HepG2 (cell line): ENCODE measurements at regions not wholly inside any gene's neighbourhood (a gene's known extent, or its start where the extent isn't known, plus 50 kb on each side); places are given as distances from the start of the nearest gene placed in this dataset.

Experiments
- CHD4 ChIP-seq: fragments of 200-600 bp; sonication (generic); IDR thresholded peaks from 2 replicates; pipeline ENCODE4 v1.7.0; 2017; ENCODE audit warnings: mild to moderate bottlenecking, low read length, borderline replicate concordance
- FOSL1 ChIP-seq: sonication (generic); formaldehyde crosslinking; IDR thresholded peaks from 2 replicates; pipeline ENCODE4 v1.9.0; 2021; ENCODE audit warnings: missing genetic modification reagents, borderline replicate concordance
- RNF2 ChIP-seq: fragments of 450-650 bp; conservative IDR thresholded peaks from 2 replicates; pipeline ENCODE4 v1.6.1; 2016; ENCODE audit warnings: low read depth
- ZBTB3 ChIP-seq: sonication (generic); formaldehyde crosslinking; IDR thresholded peaks from 2 replicates; pipeline ENCODE4 v1.4.0; 2020; ENCODE audit warnings: low read depth, mild to moderate bottlenecking, moderate library complexity, missing genetic modification reagents, borderline replicate concordance
- ZNF34 ChIP-seq: sonication (generic); formaldehyde crosslinking; IDR thresholded peaks from 2 replicates; pipeline ENCODE4 v1.4.0; 2020; ENCODE audit warnings: mild to moderate bottlenecking, missing genetic modification reagents, borderline replicate concordance
- ZNF441 ChIP-seq: sonication (generic); formaldehyde crosslinking; IDR thresholded peaks from 2 replicates; pipeline ENCODE4 v1.7.0; 2021; ENCODE audit warnings: missing genetic modification reagents, borderline replicate concordance
- ZNF749 ChIP-seq: sonication (generic); formaldehyde crosslinking; IDR thresholded peaks from 2 replicates; pipeline ENCODE4 v1.8.0; 2022; ENCODE audit warnings: mild to moderate bottlenecking, missing genetic modification reagents, moderate library complexity, borderline replicate concordance
- ZNF766 ChIP-seq: sonication (generic); formaldehyde crosslinking; IDR thresholded peaks from 2 replicates; pipeline ENCODE4 v1.5.0; 2020; ENCODE audit warnings: missing genetic modification reagents, borderline replicate concordance
- TF ChIP-seq, protein P1 (sequence below): sonication (generic); formaldehyde crosslinking; IDR thresholded peaks from 2 replicates; pipeline ENCODE4 v1.5.0; 2020; ENCODE audit warnings: mild to moderate bottlenecking, missing genetic modification reagents, moderate library complexity
- TF ChIP-seq, protein P2 (sequence below): sonication (generic); formaldehyde crosslinking; IDR thresholded peaks from 2 replicates; pipeline ENCODE4 v1.5.1; 2020; ENCODE audit warnings: missing genetic modification reagents, mild to moderate bottlenecking, borderline replicate concordance
- TF ChIP-seq, protein P3 (sequence below), 2 experiments: sonication (generic) in 1 of 2; formaldehyde crosslinking in 1 of 2; IDR thresholded peaks; 2 replicates each; pipeline versions ENCODE4 v1.5.1 to v1.6.1; 2011 to 2020; ENCODE audit warnings: borderline replicate concordance in 1 of 2, low read depth in 1 of 2, low read length in 1 of 2, mild to moderate bottlenecking in 1 of 2, missing genetic modification reagents in 1 of 2, moderate library complexity in 1 of 2

DNA sequence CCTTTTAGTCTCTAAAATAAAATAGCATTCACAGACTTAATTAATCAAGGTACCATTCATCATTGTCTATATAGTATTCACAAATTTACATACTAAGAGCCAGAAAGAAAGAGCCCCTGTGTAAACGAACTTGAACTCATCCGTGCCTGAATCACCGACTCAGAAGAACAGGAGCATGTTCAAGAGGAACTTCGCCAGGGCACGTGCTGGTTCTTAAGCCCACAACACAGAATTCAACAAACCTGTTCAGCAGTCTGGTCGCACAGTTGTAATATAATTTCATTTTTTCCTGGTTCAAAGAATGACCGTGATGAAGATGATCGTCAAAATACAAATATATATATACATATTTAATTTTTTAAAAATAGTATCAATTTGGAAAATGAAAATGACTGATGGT is 141.9 kb downstream of the CETN3 start:
- TF ChIP-seq, protein P1, sequence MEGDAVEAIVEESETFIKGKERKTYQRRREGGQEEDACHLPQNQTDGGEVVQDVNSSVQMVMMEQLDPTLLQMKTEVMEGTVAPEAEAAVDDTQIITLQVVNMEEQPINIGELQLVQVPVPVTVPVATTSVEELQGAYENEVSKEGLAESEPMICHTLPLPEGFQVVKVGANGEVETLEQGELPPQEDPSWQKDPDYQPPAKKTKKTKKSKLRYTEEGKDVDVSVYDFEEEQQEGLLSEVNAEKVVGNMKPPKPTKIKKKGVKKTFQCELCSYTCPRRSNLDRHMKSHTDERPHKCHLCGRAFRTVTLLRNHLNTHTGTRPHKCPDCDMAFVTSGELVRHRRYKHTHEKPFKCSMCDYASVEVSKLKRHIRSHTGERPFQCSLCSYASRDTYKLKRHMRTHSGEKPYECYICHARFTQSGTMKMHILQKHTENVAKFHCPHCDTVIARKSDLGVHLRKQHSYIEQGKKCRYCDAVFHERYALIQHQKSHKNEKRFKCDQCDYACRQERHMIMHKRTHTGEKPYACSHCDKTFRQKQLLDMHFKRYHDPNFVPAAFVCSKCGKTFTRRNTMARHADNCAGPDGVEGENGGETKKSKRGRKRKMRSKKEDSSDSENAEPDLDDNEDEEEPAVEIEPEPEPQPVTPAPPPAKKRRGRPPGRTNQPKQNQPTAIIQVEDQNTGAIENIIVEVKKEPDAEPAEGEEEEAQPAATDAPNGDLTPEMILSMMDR (CRISPR knock-in tag), result no peak
- no peak for TF ChIP-seq ZBTB3 (CRISPR knock-in tag)
- no peak for TF ChIP-seq ZNF34 (CRISPR knock-in tag)
- TF ChIP-seq, protein P2, sequence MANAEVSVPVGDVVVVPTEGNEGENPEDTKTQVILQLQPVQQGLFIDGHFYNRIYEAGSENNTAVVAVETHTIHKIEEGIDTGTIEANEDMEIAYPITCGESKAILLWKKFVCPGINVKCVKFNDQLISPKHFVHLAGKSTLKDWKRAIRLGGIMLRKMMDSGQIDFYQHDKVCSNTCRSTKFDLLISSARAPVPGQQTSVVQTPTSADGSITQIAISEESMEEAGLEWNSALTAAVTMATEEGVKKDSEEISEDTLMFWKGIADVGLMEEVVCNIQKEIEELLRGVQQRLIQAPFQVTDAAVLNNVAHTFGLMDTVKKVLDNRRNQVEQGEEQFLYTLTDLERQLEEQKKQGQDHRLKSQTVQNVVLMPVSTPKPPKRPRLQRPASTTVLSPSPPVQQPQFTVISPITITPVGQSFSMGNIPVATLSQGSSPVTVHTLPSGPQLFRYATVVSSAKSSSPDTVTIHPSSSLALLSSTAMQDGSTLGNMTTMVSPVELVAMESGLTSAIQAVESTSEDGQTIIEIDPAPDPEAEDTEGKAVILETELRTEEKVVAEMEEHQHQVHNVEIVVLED (CRISPR knock-in tag), result no peak
- TF ChIP-seq, protein P3, sequence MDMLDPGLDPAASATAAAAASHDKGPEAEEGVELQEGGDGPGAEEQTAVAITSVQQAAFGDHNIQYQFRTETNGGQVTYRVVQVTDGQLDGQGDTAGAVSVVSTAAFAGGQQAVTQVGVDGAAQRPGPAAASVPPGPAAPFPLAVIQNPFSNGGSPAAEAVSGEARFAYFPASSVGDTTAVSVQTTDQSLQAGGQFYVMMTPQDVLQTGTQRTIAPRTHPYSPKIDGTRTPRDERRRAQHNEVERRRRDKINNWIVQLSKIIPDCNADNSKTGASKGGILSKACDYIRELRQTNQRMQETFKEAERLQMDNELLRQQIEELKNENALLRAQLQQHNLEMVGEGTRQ (IDR thresholded peaks at IDR 0.05; ENCODE audit: low read depth, low read length), result no peak
- TF ChIP-seq, protein P3 (CRISPR knock-in tag; IDR thresholded peaks at IDR 0.05; ENCODE audit: borderline replicate concordance), result no peak
- TF ChIP-seq ZNF749, result no peak
- no peak for TF ChIP-seq RNF2
- no peak for TF ChIP-seq CHD4
- no peak for TF ChIP-seq FOSL1
- TF ChIP-seq ZNF441 (CRISPR knock-in tag), result no peak
- no peak for TF ChIP-seq ZNF766 (CRISPR knock-in tag)
